NCI-H2196 treated with DMSO at 0.1 percent for 48 hours (cell line): ENCODE measurements at regions not wholly inside any gene's neighbourhood (a gene's known extent, or its start where the extent isn't known, plus 50 kb on each side); places are given as distances from the start of the nearest gene placed in this dataset.
A peak's percentile ranks its signal among the peaks of the same experiment; 100 is the strongest.

Source experiments
- DNase-seq: peaks from one replicate; lab custom pipeline; 2025; ENCODE audit not compliant: unreplicated experiment; lab: John Stamatoyannopoulos, UW

- DNase-seq, result peak; percentile 6
Observed at GRCh38 chrX:69280933-69281332, 115.7 kb upstream of the PJA1 start.

GRCh38 chrX:69279234-69279633 is 114.0 kb upstream of the PJA1 start:
- no peak for DNase-seq

- DNase-seq, result no peak
Observed at GRCh38 chrX:69278031-69278687, 112.9 kb upstream of the PJA1 start.

GRCh38 chrX:69277369-69277990 is 112.2 kb upstream of the PJA1 start:
- DNase-seq, result no peak

GRCh38 chrX:69268611-69269010 is 103.4 kb upstream of the PJA1 start:
- DNase-seq, result no peak

GRCh38 chrX:69264158-69264581 is 98.9 kb upstream of the PJA1 start:
- no peak for DNase-seq

GRCh38 chrX:69263251-69263820 is 98.1 kb upstream of the PJA1 start:
- DNase-seq, result no peak

- no peak for DNase-seq
Observed at GRCh38 chrX:69262036-69262936, 97.0 kb upstream of the PJA1 start.

GRCh38 chrX:69260169-69260568 is 94.9 kb upstream of the PJA1 start:
- no peak for DNase-seq

- no peak for DNase-seq
Observed at GRCh38 chrX:69258893-69259292, 93.6 kb upstream of the PJA1 start.

- no peak for DNase-seq
Observed at GRCh38 chrX:69257499-69258127, 92.4 kb upstream of the PJA1 start.

- no peak for DNase-seq
Observed at GRCh38 chrX:69256291-69256565, 91.0 kb upstream of the PJA1 start.

GRCh38 chrX:69255441-69256290 is 90.4 kb upstream of the PJA1 start:
- DNase-seq, result no peak

- no peak for DNase-seq
Observed at GRCh38 chrX:69253821-69254220, 88.6 kb upstream of the PJA1 start.

GRCh38 chrX:69243276-69243675 is 78.0 kb upstream of the PJA1 start:
- no peak for DNase-seq

GRCh38 chrX:69238887-69239231 is 73.6 kb upstream of the PJA1 start:
- no peak for DNase-seq

- peak; percentile 34 for DNase-seq
Observed at GRCh38 chrX:69238114-69238886, 73.0 kb upstream of the PJA1 start.

GRCh38 chrX:69237236-69237635 is 72.0 kb upstream of the PJA1 start:
- no peak for DNase-seq

- DNase-seq, result no peak
Observed at GRCh38 chrX:69236641-69237040, 71.4 kb upstream of the PJA1 start.

- DNase-seq, result no peak
Observed at GRCh38 chrX:69234624-69235023, 69.4 kb upstream of the PJA1 start.
